Lower leg skin (tissue), 4 donors: ENCODE measurements at regions not wholly inside any gene's neighbourhood (a gene's known extent, or its start where the extent isn't known, plus 50 kb on each side); places are given as distances from the start of the nearest gene placed in this dataset.
A peak's percentile ranks its signal among the peaks of the same experiment; 100 is the strongest.

ENCODE experiments used
- DNase-seq, 2 donors: peaks; one replicate each; pipeline ENCODE4 v3.0.0-alpha.2; 2019; ENCODE audit warnings: low spot score in 2 of 2
- H3K4me3 ChIP-seq: fragments of 200-600 bp; sonication (generic); 2 replicates; pipeline ENCODE4 v1.5.1; 2017; ENCODE audit warnings: mild to moderate bottlenecking, low read depth; ENCODE audit not compliant: poor library complexity, severe bottlenecking
- POLR2A ChIP-seq, 2 donors: fragments of 450-650 bp; IDR thresholded peaks; one replicate each; pipeline ENCODE4 v1.6.1; 2016 to 2017; ENCODE audit warnings: antibody characterized with exemption in 2 of 2, mild to moderate bottlenecking in 1 of 2, moderate library complexity in 1 of 2
- WGBS, 2 donors: methylation state at CpG; one replicate each; pipeline ENCODE4 v1.1.5; 2018; 5-methylcytosine and 5-hydroxymethylcytosine counted together
- intact Hi-C: fragments of 100-400 bp; cut with DNase I; formaldehyde crosslinking; loops from one replicate; pipeline ENCODE4 v1.15.0; 2023; ENCODE audit warnings: low total_unique reads
- TF ChIP-seq, protein P1 (sequence below), 3 donors: fragments of 450-650 bp; IDR thresholded peaks; one replicate each; pipeline ENCODE4 v1.5.1; 2016; ENCODE audit warnings: antibody characterized with exemption in 3 of 3, mild to moderate bottlenecking in 3 of 3, moderate library complexity in 2 of 3

DNA sequence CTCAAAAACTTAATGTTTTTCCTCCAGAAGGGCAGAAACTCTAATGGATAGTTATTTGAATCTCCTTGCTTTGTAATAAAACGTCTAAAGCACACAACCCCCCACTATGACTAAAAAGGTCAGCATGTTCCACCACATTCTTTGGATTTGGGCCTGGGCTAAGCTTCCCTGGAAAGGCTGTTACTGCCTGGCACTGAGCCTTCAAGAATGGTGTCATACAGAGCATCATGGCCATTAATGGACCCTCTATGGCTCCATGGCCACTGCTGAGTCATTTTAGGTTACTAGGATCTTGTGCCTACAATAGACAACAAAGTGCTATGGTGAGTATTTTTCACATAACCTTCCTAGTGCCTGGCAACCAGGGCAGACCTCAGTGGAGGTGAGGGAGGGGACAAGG lies 242.6 kb upstream of the FAT3 start:
- intact Hi-C loops: no loop called here
- 22 to 31% methylated on average over 1 of the region's 1 CpG for WGBS, 2 donors
- no peak for TF ChIP-seq POLR2A (IDR thresholded peaks at IDR 0.05)
- TF ChIP-seq, protein P1, sequence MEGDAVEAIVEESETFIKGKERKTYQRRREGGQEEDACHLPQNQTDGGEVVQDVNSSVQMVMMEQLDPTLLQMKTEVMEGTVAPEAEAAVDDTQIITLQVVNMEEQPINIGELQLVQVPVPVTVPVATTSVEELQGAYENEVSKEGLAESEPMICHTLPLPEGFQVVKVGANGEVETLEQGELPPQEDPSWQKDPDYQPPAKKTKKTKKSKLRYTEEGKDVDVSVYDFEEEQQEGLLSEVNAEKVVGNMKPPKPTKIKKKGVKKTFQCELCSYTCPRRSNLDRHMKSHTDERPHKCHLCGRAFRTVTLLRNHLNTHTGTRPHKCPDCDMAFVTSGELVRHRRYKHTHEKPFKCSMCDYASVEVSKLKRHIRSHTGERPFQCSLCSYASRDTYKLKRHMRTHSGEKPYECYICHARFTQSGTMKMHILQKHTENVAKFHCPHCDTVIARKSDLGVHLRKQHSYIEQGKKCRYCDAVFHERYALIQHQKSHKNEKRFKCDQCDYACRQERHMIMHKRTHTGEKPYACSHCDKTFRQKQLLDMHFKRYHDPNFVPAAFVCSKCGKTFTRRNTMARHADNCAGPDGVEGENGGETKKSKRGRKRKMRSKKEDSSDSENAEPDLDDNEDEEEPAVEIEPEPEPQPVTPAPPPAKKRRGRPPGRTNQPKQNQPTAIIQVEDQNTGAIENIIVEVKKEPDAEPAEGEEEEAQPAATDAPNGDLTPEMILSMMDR (IDR thresholded peaks at IDR 0.05): no peak
- no peak overlapping the region for H3K4me3 ChIP-seq
- DNase-seq: peak in 1 of 2 donors; percentile 57

GRCh38 chr11:91979775-91980174 lies 244.8 kb upstream of the FAT3 start:
- intact Hi-C loops: no loop called here
- TF ChIP-seq, protein P1 (IDR thresholded peaks at IDR 0.05): no peak
- no peak for TF ChIP-seq POLR2A (IDR thresholded peaks at IDR 0.05)
- no peak overlapping the region for H3K4me3 ChIP-seq
- DNase-seq: no peak
- WGBS, 2 donors: 63 to 83% methylated on average over 1 of the region's 1 CpG

GRCh38 chr11:91978747-91979146 lies 245.9 kb upstream of the FAT3 start:
- WGBS, 2 donors: 47 to 52% methylated on average over 1 of the region's 1 CpG
- intact Hi-C loops: no loop called here
- no peak overlapping the region for H3K4me3 ChIP-seq
- no peak for TF ChIP-seq POLR2A (IDR thresholded peaks at IDR 0.05)
- TF ChIP-seq, protein P1 (IDR thresholded peaks at IDR 0.05): no peak
- no peak for DNase-seq

DNA sequence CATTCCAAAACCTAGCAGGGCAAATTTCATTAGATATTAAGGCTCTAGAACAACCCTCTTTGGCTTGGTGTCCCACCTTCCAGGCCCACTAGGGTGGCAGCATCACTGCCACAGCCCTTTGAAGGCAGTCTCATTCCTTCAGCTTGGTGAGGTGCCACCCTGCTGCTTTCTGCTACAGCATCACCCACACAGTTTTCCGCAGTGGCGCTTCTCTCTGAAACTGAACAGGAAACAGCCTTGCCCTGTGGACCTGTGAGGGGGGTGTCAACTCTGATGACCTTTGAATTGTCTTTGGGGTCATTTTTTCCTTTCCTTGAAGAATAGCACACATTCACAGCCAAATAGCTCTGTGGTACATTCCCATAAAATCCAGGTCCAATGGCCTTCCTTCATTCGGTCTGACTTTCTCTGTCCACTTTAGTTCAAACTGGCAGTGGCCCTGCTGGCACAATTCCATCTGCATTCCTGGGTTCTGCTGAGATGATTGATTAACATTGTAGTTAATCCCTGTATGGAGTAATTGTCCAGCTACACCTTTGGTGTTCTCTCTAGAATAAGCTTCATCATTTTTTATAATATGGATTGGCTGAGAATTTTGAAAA lies 251.9 kb upstream of the FAT3 start:
- TF ChIP-seq POLR2A (IDR thresholded peaks at IDR 0.05): no peak
- TF ChIP-seq, protein P1 (IDR thresholded peaks at IDR 0.05): no peak
- intact Hi-C loops: no loop called here
- 79 to 85% methylated on average over 3 of the region's 3 CpGs for WGBS, 2 donors
- H3K4me3 ChIP-seq: no peak overlapping the region
- no peak for DNase-seq

GRCh38 chr11:91970624-91971023 lies 254.0 kb upstream of the FAT3 start:
- intact Hi-C loops: no loop called here
- no peak overlapping the region for H3K4me3 ChIP-seq
- no peak for TF ChIP-seq POLR2A (IDR thresholded peaks at IDR 0.05)
- TF ChIP-seq, protein P1 (IDR thresholded peaks at IDR 0.05): no peak
- no peak for DNase-seq

DNA sequence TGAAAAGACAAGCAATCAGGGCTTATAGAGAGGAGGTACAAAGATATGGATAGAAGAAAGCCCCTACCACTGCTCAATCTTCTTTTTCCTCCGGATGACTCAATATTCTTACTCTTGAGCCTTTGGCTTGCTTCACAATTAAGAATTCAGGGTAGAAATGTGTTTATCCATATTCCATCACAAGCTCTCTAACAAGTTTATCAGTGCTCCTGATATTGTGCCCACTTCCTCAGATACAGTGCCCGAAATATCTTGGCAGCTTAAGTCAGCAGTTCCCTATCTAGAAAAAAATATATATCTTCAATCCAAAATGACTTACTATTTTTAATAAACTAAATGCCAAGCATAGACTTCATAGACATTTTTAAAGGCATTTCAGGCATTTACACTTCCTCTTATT lies 255.1 kb upstream of the FAT3 start:
- no peak for DNase-seq
- no peak for TF ChIP-seq POLR2A (IDR thresholded peaks at IDR 0.05)
- intact Hi-C loops: no loop called here
- no peak overlapping the region for H3K4me3 ChIP-seq
- 68 to 76% methylated on average over 2 of the region's 2 CpGs for WGBS, 2 donors
